B cell (primary cell): ENCODE measurements at regions not wholly inside any gene's neighbourhood (a gene's known extent, or its start where the extent isn't known, plus 50 kb on each side); places are given as distances from the start of the nearest gene placed in this dataset.

ENCODE experiments used
- ATAC-seq: fragments of 200-7000 bp; cut with Tn5 transposase; one replicate; pipeline ENCODE4 v1.10.0; 2021; ENCODE audit warnings: low read depth, mild to moderate bottlenecking, moderate number of reproducible peaks, moderate library complexity
- CTCF ChIA-PET: fragments of 350-600 bp; sonication (Branson Sonifier 250); formaldehyde crosslinking; loops from one replicate; lab custom pipeline; 2021; ENCODE audit warnings: antibody characterized with exemption, inconsistent platforms; lab: Charles Lee
- POLR2A ChIA-PET: fragments of 350-600 bp; sonication (Branson Sonifier 250); formaldehyde crosslinking; loops from one replicate; lab custom pipeline; 2021; ENCODE audit warnings: antibody characterized with exemption; lab: Charles Lee
- DNase-seq: peaks from one replicate; pipeline ENCODE4 v3.0.0; 2013
- H2AFZ ChIP-seq: 2 replicates; pipeline ENCODE4 v1.6.1; 2012; ENCODE audit warnings: mild to moderate bottlenecking, low read depth, low read length; ENCODE audit not compliant: insufficient read depth, poor library complexity, severe bottlenecking
- H3K27ac ChIP-seq, 2 donors: 1 replicate in 1 of 2; 2 replicates in 1 of 2; pipeline ENCODE4 v1.5.1; 2012 to 2013; ENCODE audit warnings: low read length in 2 of 2, mild to moderate bottlenecking in 2 of 2, moderate library complexity in 1 of 2
- H3K27me3 ChIP-seq, 4 experiments: fragments of 200-600 bp in 1 of 4; sonication (generic) in 1 of 4; replicated peaks in 1 of 4; 1 replicate in 2 of 4; 2 replicates in 2 of 4; pipeline versions ENCODE4 v1.6.1 to v1.7.0; 2013 to 2016; ENCODE audit warnings: low read length in 3 of 4, mild to moderate bottlenecking in 2 of 4, mixed read lengths in 1 of 4, moderate library complexity in 1 of 4; ENCODE audit not compliant: insufficient read depth in 4 of 4, control insufficient read depth in 3 of 4; ENCODE audit errors: control extremely low read depth in 1 of 4
- H3K36me3 ChIP-seq, 2 experiments: replicated peaks in 1 of 2; 1 replicate in 1 of 2; 2 replicates in 1 of 2; pipeline versions ENCODE4 v1.6.1 to v1.7.1; 2013; ENCODE audit warnings: low read length in 1 of 2; ENCODE audit not compliant: insufficient read depth in 2 of 2, control insufficient read depth in 1 of 2; ENCODE audit errors: control extremely low read depth in 1 of 2, extremely low read depth in 1 of 2
- H3K4me1 ChIP-seq, 2 donors: fragments of 200-600 bp in 1 of 2; sonication (generic) in 1 of 2; 1 replicate in 1 of 2; 2 replicates in 1 of 2; pipeline versions ENCODE4 v1.5.1 to v1.6.1; 2013 to 2017; ENCODE audit warnings: low read length in 2 of 2; ENCODE audit not compliant: control insufficient read depth in 2 of 2, insufficient read depth in 2 of 2
- H3K4me2 ChIP-seq: replicated peaks from 2 replicates; pipeline ENCODE3; 2012; ENCODE audit warnings: mild to moderate bottlenecking, low read depth, low read length; ENCODE audit not compliant: poor library complexity, severe bottlenecking
- H3K4me3 ChIP-seq, 5 experiments: fragments of 200-600 bp in 1 of 5; sonication (generic) in 1 of 5; 1 replicate in 3 of 5; 2 replicates in 2 of 5; pipeline versions ENCODE4 v1.5.1 to v1.7.0; 2011 to 2016; ENCODE audit warnings: low read length in 4 of 5, mild to moderate bottlenecking in 4 of 5, low read depth in 2 of 5, control low read depth in 1 of 5, moderate library complexity in 1 of 5; ENCODE audit not compliant: insufficient read depth in 1 of 5; ENCODE audit errors: control extremely low read depth in 1 of 5, extremely low read depth in 1 of 5
- H3K79me2 ChIP-seq: fragments of 200-600 bp; sonication (generic); one replicate; pipeline ENCODE4 v1.6.0; 2016; ENCODE audit warnings: low read length; ENCODE audit not compliant: control insufficient read depth, insufficient read depth
- H3K9ac ChIP-seq: fragments of 200-600 bp; sonication (generic); 2 replicates; pipeline ENCODE4 v1.6.1; 2017; ENCODE audit warnings: mild to moderate bottlenecking, low read length, moderate library complexity
- H3K9me3 ChIP-seq, 3 donors: one replicate each; pipeline versions ENCODE4 v1.6.1 to v1.7.1; 2013; ENCODE audit warnings: low read length in 2 of 3; ENCODE audit not compliant: control insufficient read depth in 2 of 3, insufficient read depth in 1 of 3; ENCODE audit errors: control extremely low read depth in 1 of 3
- H4K20me1 ChIP-seq: 2 replicates; pipeline ENCODE4 v1.6.0; 2012; ENCODE audit warnings: mild to moderate bottlenecking, low read length; ENCODE audit not compliant: insufficient read depth, control insufficient read depth, poor library complexity, severe bottlenecking
- H3K27ac Mint-ChIP-seq: one replicate; pipeline ENCODE4 v1.8.0; 2021; ENCODE audit warnings: mixed read lengths
- H3K27me3 Mint-ChIP-seq: one replicate; pipeline ENCODE4 v1.8.0; 2021; ENCODE audit warnings: mixed read lengths
- H3K4me1 Mint-ChIP-seq: one replicate; pipeline ENCODE4 v1.8.0; 2021; ENCODE audit warnings: mixed read lengths
- H3K4me3 Mint-ChIP-seq: one replicate; pipeline ENCODE4 v1.8.0; 2021; ENCODE audit warnings: mixed read lengths
- H3K9me3 Mint-ChIP-seq: one replicate; pipeline ENCODE4 v1.8.0; 2022; ENCODE audit warnings: mixed read lengths; ENCODE audit not compliant: insufficient read depth
- CTCF ChIP-seq: fragments of 200-600 bp; IDR thresholded peaks from one replicate; pipeline ENCODE4 v1.8.0; 2022; ENCODE audit warnings: antibody characterized with exemption, mild to moderate bottlenecking
- EZH2 ChIP-seq: IDR thresholded peaks from 2 replicates; pipeline ENCODE4 v1.6.1; 2012; ENCODE audit warnings: borderline replicate concordance, low read depth, mild to moderate bottlenecking, moderate library complexity, low read length; ENCODE audit not compliant: insufficient read depth, poor library complexity, severe bottlenecking
- WGBS: methylation state at CpG from one replicate; pipeline ENCODE4 v1.1.5; 2013; ENCODE audit warnings: missing lambda C conversion rate; ENCODE audit not compliant: insufficient coverage; 5-methylcytosine and 5-hydroxymethylcytosine counted together
- intact Hi-C: fragments of 100-400 bp; cut with micrococcal nuclease; formaldehyde crosslinking; loops from one replicate; pipeline ENCODE4 v1.10.0; 2022

GRCh38 chr2:205929246-205929942, 156.6 kb downstream of the INO80D start:
- intact Hi-C loops = no loop called here
- H3K4me3 Mint-ChIP-seq = no peak overlapping the region
- peaks cover 6% of the 10 kb centered on the region for H3K4me1 Mint-ChIP-seq
- DNase-seq (no peak), ATAC-seq (no peak)
- 100% methylated on average over 5 of the region's 9 CpGs for WGBS
- H2AFZ ChIP-seq = no peak overlapping the region
- H3K4me1 ChIP-seq = peaks cover 6 to 7% of the 10 kb centered on the region in 2 donors
- TF ChIP-seq CTCF (no peak), EZH2 (no peak)
- H3K79me2 ChIP-seq = no peaks in the 10 kb centered on the region
- no peak overlapping the region for H3K27ac Mint-ChIP-seq
- H3K9me3 ChIP-seq = peaks cover 0 to 3% (median 0%) of the 10 kb centered on the region in 3 donors
- no peaks in the 10 kb centered on the region for H3K36me3 ChIP-seq
- no peak overlapping the region for H3K4me2 ChIP-seq
- POLR2A ChIA-PET = no interaction called here
- no peak overlapping the region for H3K27ac ChIP-seq
- peaks cover 34% of the 10 kb centered on the region for H3K27me3 Mint-ChIP-seq
- H4K20me1 ChIP-seq = no peaks in the 10 kb centered on the region
- CTCF ChIA-PET = no interaction called here
- H3K27me3 ChIP-seq = peaks cover 0 to 23% (median 13%) of the 10 kb centered on the region in 4 experiments
- no peaks in the 10 kb centered on the region for H3K9me3 Mint-ChIP-seq
- no peak overlapping the region for H3K9ac ChIP-seq
- H3K4me3 ChIP-seq = no peak overlapping the region
